Tibial artery (tissue), 4 donors: ENCODE measurements at regions not wholly inside any gene's neighbourhood (a gene's known extent, or its start where the extent isn't known, plus 50 kb on each side); places are given as distances from the start of the nearest gene placed in this dataset.

ENCODE experiments used
- DNase-seq, 2 donors: peaks; one replicate each; pipeline ENCODE4 v3.0.0-alpha.2; 2019
- H3K27ac ChIP-seq, 2 donors: fragments of 200-600 bp; sonication (generic) in 1 of 2; 1 replicate in 1 of 2; 2 replicates in 1 of 2; pipeline ENCODE4 v1.5.1; 2018 to 2019; ENCODE audit warnings: mild to moderate bottlenecking in 1 of 2
- H3K27me3 ChIP-seq, 2 donors: fragments of 200-600 bp; sonication (generic) in 1 of 2; one replicate each; pipeline versions ENCODE4 v1.5.1 to v1.6.0; 2016 to 2019
- H3K36me3 ChIP-seq, 3 donors: fragments of 200-600 bp; sonication (generic) in 2 of 3; one replicate each; pipeline ENCODE4 v1.5.1; 2016 to 2019; ENCODE audit warnings: mild to moderate bottlenecking in 2 of 3
- H3K4me1 ChIP-seq, 4 donors: fragments of 200-600 bp; sonication (generic) in 2 of 4; 1 replicate in 3 of 4; 2 replicates in 1 of 4; pipeline ENCODE4 v1.5.1; 2016 to 2019
- H3K4me3 ChIP-seq, 2 donors: fragments of 200-600 bp; sonication (generic) in 1 of 2; 1 replicate in 1 of 2; 2 replicates in 1 of 2; pipeline ENCODE4 v1.5.1; 2018 to 2019; ENCODE audit warnings: mild to moderate bottlenecking in 2 of 2
- H3K9me3 ChIP-seq, 3 donors: fragments of 200-600 bp; sonication (generic) in 1 of 3; one replicate each; pipeline ENCODE4 v1.5.1; 2016 to 2019
- intact Hi-C: fragments of 100-400 bp; cut with DNase I; formaldehyde crosslinking; loops from one replicate; pipeline ENCODE4 v1.15.0; 2023; ENCODE audit warnings: low total_unique reads
- TF ChIP-seq, protein P1 (sequence below), 2 experiments: fragments of 200-600 bp in 1 of 2; fragments of 450-650 bp in 1 of 2; IDR thresholded peaks; one replicate each; pipeline ENCODE4 v1.5.1; 2017 to 2019; ENCODE audit warnings: antibody characterized with exemption in 2 of 2, mild to moderate bottlenecking in 1 of 2, moderate library complexity in 1 of 2

DNA sequence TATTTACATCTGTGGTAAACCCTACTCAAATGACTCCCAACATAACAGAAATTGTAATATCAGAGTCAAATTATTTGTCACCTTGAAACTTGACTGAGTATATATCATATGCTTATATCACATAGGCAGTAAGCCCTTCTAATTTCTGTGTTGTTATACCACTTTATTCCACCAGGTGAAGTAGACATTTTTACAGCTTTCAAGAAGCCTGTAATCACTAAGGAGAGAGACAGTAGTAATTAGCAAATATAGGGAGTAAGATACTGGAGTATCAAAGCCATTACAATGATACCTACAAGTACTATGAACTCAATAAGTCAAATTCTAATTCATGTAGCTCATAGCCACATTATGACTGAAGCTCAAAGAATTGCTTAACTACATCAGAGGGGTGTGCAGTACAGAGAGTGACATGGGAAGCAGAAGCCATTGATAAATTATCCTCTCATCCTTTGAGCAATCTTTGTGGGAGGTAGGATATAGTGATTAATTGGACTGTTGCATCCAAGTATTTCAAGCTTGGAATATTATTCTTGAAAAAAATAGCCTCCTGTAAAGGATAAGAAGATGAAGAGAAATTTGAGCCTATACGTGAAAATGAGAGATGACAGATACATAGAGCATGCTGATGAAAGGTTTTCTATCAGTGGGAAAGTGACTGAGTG, 1005.9 kb downstream of the ZPLD1 start:
- Histone ChIP-seq H3K36me3 (no peaks in the 10 kb centered on the region), H3K4me1 (no peaks in the 10 kb centered on the region)
- TF ChIP-seq, protein P1, sequence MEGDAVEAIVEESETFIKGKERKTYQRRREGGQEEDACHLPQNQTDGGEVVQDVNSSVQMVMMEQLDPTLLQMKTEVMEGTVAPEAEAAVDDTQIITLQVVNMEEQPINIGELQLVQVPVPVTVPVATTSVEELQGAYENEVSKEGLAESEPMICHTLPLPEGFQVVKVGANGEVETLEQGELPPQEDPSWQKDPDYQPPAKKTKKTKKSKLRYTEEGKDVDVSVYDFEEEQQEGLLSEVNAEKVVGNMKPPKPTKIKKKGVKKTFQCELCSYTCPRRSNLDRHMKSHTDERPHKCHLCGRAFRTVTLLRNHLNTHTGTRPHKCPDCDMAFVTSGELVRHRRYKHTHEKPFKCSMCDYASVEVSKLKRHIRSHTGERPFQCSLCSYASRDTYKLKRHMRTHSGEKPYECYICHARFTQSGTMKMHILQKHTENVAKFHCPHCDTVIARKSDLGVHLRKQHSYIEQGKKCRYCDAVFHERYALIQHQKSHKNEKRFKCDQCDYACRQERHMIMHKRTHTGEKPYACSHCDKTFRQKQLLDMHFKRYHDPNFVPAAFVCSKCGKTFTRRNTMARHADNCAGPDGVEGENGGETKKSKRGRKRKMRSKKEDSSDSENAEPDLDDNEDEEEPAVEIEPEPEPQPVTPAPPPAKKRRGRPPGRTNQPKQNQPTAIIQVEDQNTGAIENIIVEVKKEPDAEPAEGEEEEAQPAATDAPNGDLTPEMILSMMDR (IDR thresholded peaks at IDR 0.05) = no peak

DNA sequence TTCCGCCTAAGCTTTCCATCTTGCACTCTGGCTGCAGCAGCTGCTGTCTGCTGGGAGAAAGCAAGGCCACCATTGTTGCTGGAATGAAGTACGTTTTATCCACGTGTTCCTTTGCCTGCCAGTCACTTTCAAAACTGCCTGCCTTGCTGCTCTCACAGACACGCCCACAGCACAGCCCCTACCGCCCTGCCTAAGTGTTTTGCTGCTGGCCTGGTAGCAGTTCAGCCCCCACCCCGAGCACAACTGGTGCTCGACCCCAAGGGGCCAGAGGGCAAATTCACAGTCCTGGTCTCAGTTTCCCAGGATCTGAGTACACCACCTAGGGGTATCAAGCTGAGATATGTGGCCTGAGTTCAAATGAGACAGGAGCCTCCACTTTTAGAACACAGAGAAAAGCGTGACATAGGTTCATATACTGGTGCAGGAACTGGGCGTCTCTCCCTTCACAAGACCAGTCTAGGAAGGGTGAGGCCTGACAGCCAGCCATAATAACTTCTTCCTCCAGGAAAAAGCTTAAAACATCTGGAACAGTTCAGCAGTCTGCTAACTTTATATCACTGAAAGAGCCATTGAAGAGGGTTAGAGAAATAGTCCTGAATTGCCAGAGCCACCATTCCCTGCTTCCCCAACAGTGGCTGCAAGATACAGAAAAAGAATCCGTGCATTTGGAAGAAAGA, 1012.3 kb downstream of the ZPLD1 start:
- Histone ChIP-seq H3K9me3 (peaks cover 0 to 5% (median 0%) of the 10 kb centered on the region in 3 donors), H3K4me1 (no peaks in the 10 kb centered on the region), H3K4me3 (no peak overlapping the region), H3K27me3 (no peaks in the 10 kb centered on the region), H3K27ac (no peak overlapping the region), H3K36me3 (no peaks in the 10 kb centered on the region)
- TF ChIP-seq, protein P1 (IDR thresholded peaks at IDR 0.05) = no peak
- intact Hi-C loops = no loop called here
- no peak for DNase-seq

More for the DNA sequence above, 1005.9 kb downstream of the ZPLD1 start:
- H3K4me3 ChIP-seq = no peak overlapping the region
- intact Hi-C loops = no loop called here
- DNase-seq = no peak
- H3K27me3 ChIP-seq = no peaks in the 10 kb centered on the region
- no peaks in the 10 kb centered on the region for H3K9me3 ChIP-seq
- H3K27ac ChIP-seq = no peak overlapping the region

DNA sequence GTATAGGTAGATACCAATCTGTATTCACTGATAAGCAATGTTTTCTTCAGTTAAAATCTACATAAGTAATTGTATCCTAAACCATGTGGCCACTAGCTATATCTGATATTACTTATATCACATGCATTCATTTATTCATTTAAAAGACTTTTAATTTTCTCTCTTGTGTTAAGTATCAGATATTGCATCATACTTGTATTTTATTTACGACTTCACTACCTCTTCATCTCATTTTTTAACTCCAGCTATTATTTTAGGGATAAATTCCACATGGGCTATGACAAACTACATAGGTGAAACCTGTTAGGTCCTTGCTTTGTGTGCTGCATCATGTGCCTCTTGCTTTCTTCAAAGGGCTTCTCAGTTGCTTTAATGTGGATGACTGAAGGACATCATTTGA, 1018.3 kb downstream of the ZPLD1 start:
- no peaks in the 10 kb centered on the region for H3K27me3 ChIP-seq

DNA sequence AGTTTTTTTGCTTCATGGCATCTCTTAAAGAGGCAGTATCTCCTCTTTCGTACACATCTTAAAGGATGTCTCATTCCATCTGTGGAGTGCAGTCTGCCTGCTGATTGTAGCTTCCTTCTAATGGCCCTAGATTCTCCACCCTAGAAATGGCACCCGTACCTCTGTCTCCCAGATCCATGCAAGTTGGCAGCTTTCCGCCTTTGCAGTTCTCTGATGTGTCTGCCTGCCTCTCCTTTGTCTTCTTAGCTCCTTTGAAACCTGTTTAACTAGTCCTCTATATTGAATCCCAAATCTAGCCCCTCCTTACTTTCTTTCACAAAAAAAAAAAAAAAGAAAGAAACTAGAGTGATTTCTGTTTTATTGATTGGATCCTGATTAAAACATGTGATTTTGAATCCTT, 1025.0 kb downstream of the ZPLD1 start:
- no peaks in the 10 kb centered on the region for H3K9me3 ChIP-seq
- no peaks in the 10 kb centered on the region for H3K36me3 ChIP-seq
- H3K4me1 ChIP-seq = no peaks in the 10 kb centered on the region
- intact Hi-C loops = no loop called here
- TF ChIP-seq, protein P1 (IDR thresholded peaks at IDR 0.05) = no peak
- no peak overlapping the region for H3K27ac ChIP-seq
- H3K27me3 ChIP-seq = no peaks in the 10 kb centered on the region
- no peak overlapping the region for H3K4me3 ChIP-seq
- DNase-seq = no peak

More for the DNA sequence above, 1018.3 kb downstream of the ZPLD1 start:
- DNase-seq = no peak
- H3K36me3 ChIP-seq = no peaks in the 10 kb centered on the region
- peaks cover 0 to 3% (median 0%) of the 10 kb centered on the region in 3 donors for H3K9me3 ChIP-seq
- intact Hi-C loops = no loop called here
- no peak overlapping the region for H3K27ac ChIP-seq
- no peak overlapping the region for H3K4me3 ChIP-seq
- TF ChIP-seq, protein P1 (IDR thresholded peaks at IDR 0.05) = no peak
- no peaks in the 10 kb centered on the region for H3K4me1 ChIP-seq

DNA sequence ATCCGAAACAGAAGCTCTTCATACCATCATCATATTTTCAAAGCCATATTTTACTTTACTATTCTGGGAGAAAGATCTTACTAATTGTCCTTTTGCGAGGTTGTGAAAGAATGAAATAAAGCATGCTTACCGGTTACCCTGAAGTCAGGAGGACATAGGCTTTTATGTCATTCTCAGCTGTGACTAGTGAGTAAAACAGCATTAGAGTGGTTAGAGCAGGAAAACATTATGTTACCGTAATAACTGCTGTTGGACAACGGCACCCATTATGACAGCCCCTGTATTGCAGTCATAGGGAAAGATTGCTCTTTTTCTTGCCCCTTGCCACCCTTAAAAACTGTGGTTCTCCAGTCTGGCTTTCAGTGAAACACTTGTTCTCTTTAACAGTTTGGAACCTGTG, 1035.7 kb downstream of the ZPLD1 start:
- H3K4me3 ChIP-seq = no peak overlapping the region
- intact Hi-C loops = no loop called here
- H3K9me3 ChIP-seq = no peaks in the 10 kb centered on the region
- no peak overlapping the region for H3K27ac ChIP-seq
- DNase-seq = no peak
- no peaks in the 10 kb centered on the region for H3K36me3 ChIP-seq
- H3K27me3 ChIP-seq = no peaks in the 10 kb centered on the region
- no peaks in the 10 kb centered on the region for H3K4me1 ChIP-seq
- TF ChIP-seq, protein P1 (IDR thresholded peaks at IDR 0.05) = no peak
